ENCODE measurements at regions not wholly inside any gene's neighbourhood (a gene's known extent, or its start where the extent isn't known, plus 50 kb on each side); places are given as distances from the start of the nearest gene placed in this dataset.

- TF ChIP-seq CTCF (IDR thresholded peaks at IDR 0.05; ENCODE audit: poor library complexity, severe bottlenecking) = no peak
- TF ChIP-seq REST (IDR thresholded peaks at IDR 0.05; ENCODE audit: borderline replicate concordance) = no peak
Measured at GRCh38 chr12:86917121-86917520, 660.9 kb upstream of the MGAT4C start.

Data from neural cell (in vitro differentiated cells).